WTC11 (cell line): ENCODE measurements at regions not wholly inside any gene's neighbourhood (a gene's known extent, or its start where the extent isn't known, plus 50 kb on each side); places are given as distances from the start of the nearest gene placed in this dataset.

Source experiments
- ATAC-seq: fragments of 200-7000 bp; cut with Tn5 transposase; 2 replicates; pipeline ENCODE4 v1.10.0; 2021; ENCODE audit warnings: mild to moderate bottlenecking, moderate library complexity
- CTCF ChIA-PET: fragments of 300-600 bp; sonication (Branson Sonifier 250); formaldehyde crosslinking; loops from one replicate; lab custom pipeline; 2021; ENCODE audit warnings: antibody characterized with exemption; lab: Charles Lee
- POLR2A ChIA-PET: fragments of 350-600 bp; sonication (Branson Sonifier 250); formaldehyde crosslinking; loops from one replicate; lab custom pipeline; 2021; ENCODE audit warnings: antibody characterized with exemption; lab: Charles Lee
- DNase-seq: peaks from one replicate; pipeline ENCODE4 v3.0.0; 2021; ENCODE audit warnings: low spot score
- H3K27ac Mint-ChIP-seq: 2 replicates; pipeline ENCODE4 v1.8.0; 2021; ENCODE audit warnings: mixed read lengths
- H3K27me3 Mint-ChIP-seq: 2 replicates; pipeline ENCODE4 v1.8.0; 2021; ENCODE audit warnings: low read depth, mild to moderate bottlenecking, moderate library complexity, mixed read lengths
- H3K36me3 Mint-ChIP-seq: 2 replicates; pipeline ENCODE4 v1.8.0; 2021; ENCODE audit warnings: mixed read lengths
- H3K4me1 Mint-ChIP-seq: 2 replicates; pipeline ENCODE4 v1.8.0; 2022; ENCODE audit warnings: mixed read lengths
- H3K4me3 Mint-ChIP-seq: 2 replicates; pipeline ENCODE4 v1.8.0; 2021; ENCODE audit warnings: mild to moderate bottlenecking, moderate library complexity, mixed read lengths
- H3K9me3 Mint-ChIP-seq: 2 replicates; pipeline ENCODE4 v1.8.0; 2021; ENCODE audit warnings: mixed read lengths
- AFF4 ChIP-seq: sonication (generic); formaldehyde crosslinking; IDR thresholded peaks from 2 replicates; pipeline ENCODE4 v1.8.1; 2023; ENCODE audit warnings: mild to moderate bottlenecking, missing genetic modification reagents, borderline replicate concordance
- ATF3 ChIP-seq: sonication (generic); formaldehyde crosslinking; conservative IDR thresholded peaks from 2 replicates; pipeline ENCODE4 v1.8.1; 2022; ENCODE audit warnings: mild to moderate bottlenecking, missing genetic modification reagents
- CBFB ChIP-seq: sonication (generic); formaldehyde crosslinking; IDR thresholded peaks from 2 replicates; pipeline ENCODE4 v1.8.1; 2022; ENCODE audit warnings: mild to moderate bottlenecking, low read depth, missing genetic modification reagents
- E2F1 ChIP-seq: sonication (generic); formaldehyde crosslinking; IDR thresholded peaks from 2 replicates; pipeline ENCODE4 v1.8.0; 2022; ENCODE audit warnings: mild to moderate bottlenecking, missing genetic modification reagents
- FOXP1 ChIP-seq: sonication (generic); formaldehyde crosslinking; IDR thresholded peaks from 2 replicates; pipeline ENCODE4 v1.8.0; 2022; ENCODE audit warnings: missing genetic modification reagents, mild to moderate bottlenecking, moderate library complexity, borderline replicate concordance
- FOXP4 ChIP-seq: sonication (generic); formaldehyde crosslinking; IDR thresholded peaks from 2 replicates; pipeline ENCODE4 v1.8.0; 2022; ENCODE audit warnings: mild to moderate bottlenecking, missing genetic modification reagents
- GRHL2 ChIP-seq: fragments of 250-450 bp; sonication (Bioruptor Pico); IDR thresholded peaks from 2 replicates; pipeline ENCODE4 v1.8.0; 2022; ENCODE audit warnings: mild to moderate bottlenecking, moderate library complexity; ENCODE audit not compliant: insufficient replicate concordance, severe bottlenecking
- IRF2 ChIP-seq: sonication (generic); formaldehyde crosslinking; IDR thresholded peaks from 2 replicates; pipeline ENCODE4 v1.8.0; 2022; ENCODE audit warnings: low read depth, missing genetic modification reagents, borderline replicate concordance
- MYBL2 ChIP-seq: sonication (generic); formaldehyde crosslinking; IDR thresholded peaks from 2 replicates; pipeline ENCODE4 v1.8.1; 2023; ENCODE audit warnings: mild to moderate bottlenecking, moderate library complexity, missing genetic modification reagents
- PRRX2 ChIP-seq: fragments of 250-450 bp; sonication (Bioruptor Pico); IDR thresholded peaks from 2 replicates; pipeline ENCODE4 v1.8.0; 2021; ENCODE audit warnings: mild to moderate bottlenecking
- RELA ChIP-seq: sonication (generic); formaldehyde crosslinking; IDR thresholded peaks from 2 replicates; pipeline ENCODE4 v1.8.1; 2022; ENCODE audit warnings: missing genetic modification reagents, mild to moderate bottlenecking, borderline replicate concordance
- SMAD3 ChIP-seq: sonication (generic); formaldehyde crosslinking; IDR thresholded peaks from 2 replicates; pipeline ENCODE4 v1.8.0; 2022; ENCODE audit warnings: missing genetic modification reagents, mild to moderate bottlenecking, borderline replicate concordance
- SMAD4 ChIP-seq: sonication (generic); formaldehyde crosslinking; IDR thresholded peaks from 2 replicates; pipeline ENCODE4 v1.8.0; 2022; ENCODE audit warnings: mild to moderate bottlenecking, missing genetic modification reagents
- SOX15 ChIP-seq: fragments of 250-450 bp; sonication (Bioruptor Pico); IDR thresholded peaks from 2 replicates; pipeline ENCODE4 v1.9.0; 2021; ENCODE audit warnings: mild to moderate bottlenecking
- TP53 ChIP-seq: sonication (generic); formaldehyde crosslinking; IDR thresholded peaks from 2 replicates; pipeline ENCODE4 v1.8.1; 2023; ENCODE audit warnings: mild to moderate bottlenecking, missing genetic modification reagents
- ZBTB21 ChIP-seq: sonication (generic); formaldehyde crosslinking; IDR thresholded peaks from 2 replicates; pipeline ENCODE4 v1.8.1; 2023; ENCODE audit warnings: mild to moderate bottlenecking, missing genetic modification reagents, borderline replicate concordance
- ZBTB43 ChIP-seq: sonication (generic); formaldehyde crosslinking; IDR thresholded peaks from 2 replicates; pipeline ENCODE4 v1.8.1; 2023; ENCODE audit warnings: mild to moderate bottlenecking, missing genetic modification reagents
- TF ChIP-seq, protein P1 (sequence below): sonication (generic); formaldehyde crosslinking; IDR thresholded peaks from 2 replicates; pipeline ENCODE4 v1.8.0; 2023; ENCODE audit warnings: missing genetic modification reagents

DNA sequence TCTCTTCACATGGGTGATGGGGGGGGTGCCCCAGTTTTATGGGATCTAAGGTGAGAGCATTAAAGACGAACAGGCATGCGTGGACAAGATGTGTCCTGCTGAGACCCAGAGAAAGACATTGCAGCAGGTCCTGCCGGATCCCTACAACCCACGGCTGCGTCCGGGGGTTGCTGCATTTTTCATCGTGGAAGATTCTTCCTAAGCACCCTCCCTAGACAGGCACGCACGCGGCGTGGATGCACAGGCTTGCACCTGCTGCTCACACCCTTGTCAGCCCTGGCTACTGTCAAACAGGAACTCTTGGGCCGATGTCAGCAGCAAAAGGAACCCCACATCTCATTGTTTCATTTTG lies 280.6 kb upstream of the RTL1 start:
- peaks cover 5% of the 10 kb centered on the region; the same call in 1 of the 2 replicates for H3K9me3 Mint-ChIP-seq
- H3K27ac Mint-ChIP-seq = no peak overlapping the region
- ChIA-PET POLR2A (no interaction called here), CTCF (interaction anchor here (0.6 to 2.0 kb wide), 13 partner anchors 9 to 443 kb away, joined by 3 to 18 read pairs (median 6); no protein-coding TSS in a partner anchor)
- no peaks in the 10 kb centered on the region for H3K27me3 Mint-ChIP-seq
- H3K36me3 Mint-ChIP-seq = no peaks in the 10 kb centered on the region
- DNase-seq (no peak), ATAC-seq (no peak)
- H3K4me3 Mint-ChIP-seq = no peak overlapping the region
- TF ChIP-seq FOXP1 (CRISPR knock-in tag) = no peak
- no peak for TF ChIP-seq PRRX2 (CRISPR knock-in tag)
- TF ChIP-seq SOX15 (CRISPR knock-in tag) = no peak
- TF ChIP-seq SMAD3 (CRISPR knock-in tag) = no peak
- no peak for TF ChIP-seq IRF2 (CRISPR knock-in tag)
- no peak for TF ChIP-seq ZBTB21 (CRISPR knock-in tag)
- no peak for TF ChIP-seq RELA (CRISPR knock-in tag)
- TF ChIP-seq ATF3 (CRISPR knock-in tag) = no peak
- TF ChIP-seq, protein P1, sequence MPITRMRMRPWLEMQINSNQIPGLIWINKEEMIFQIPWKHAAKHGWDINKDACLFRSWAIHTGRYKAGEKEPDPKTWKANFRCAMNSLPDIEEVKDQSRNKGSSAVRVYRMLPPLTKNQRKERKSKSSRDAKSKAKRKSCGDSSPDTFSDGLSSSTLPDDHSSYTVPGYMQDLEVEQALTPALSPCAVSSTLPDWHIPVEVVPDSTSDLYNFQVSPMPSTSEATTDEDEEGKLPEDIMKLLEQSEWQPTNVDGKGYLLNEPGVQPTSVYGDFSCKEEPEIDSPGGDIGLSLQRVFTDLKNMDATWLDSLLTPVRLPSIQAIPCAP (CRISPR knock-in tag) = no peak
- no peak for TF ChIP-seq MYBL2 (CRISPR knock-in tag)
- H3K4me1 Mint-ChIP-seq = no peaks in the 10 kb centered on the region

DNA sequence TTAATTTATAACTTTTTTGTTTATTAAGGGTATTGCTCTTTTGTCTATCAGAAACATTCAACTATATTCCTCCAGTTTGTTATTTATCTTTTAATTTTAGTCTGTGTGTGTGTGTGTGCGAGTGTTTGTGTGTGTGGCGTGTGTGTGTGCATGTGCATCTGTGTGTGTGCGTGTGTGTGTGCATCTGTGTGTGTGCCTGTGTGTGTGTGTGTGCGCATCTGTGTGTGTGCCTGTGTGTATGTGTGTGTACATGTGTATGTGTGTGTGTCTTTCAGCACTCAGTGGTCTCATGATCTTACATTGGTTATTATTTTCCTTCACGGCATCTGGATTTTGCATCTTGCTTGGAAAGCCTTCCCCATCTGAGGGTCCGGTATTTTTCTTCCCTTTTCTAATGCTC lies 281.1 kb upstream of the RTL1 start:
- no peak overlapping the region for H3K4me3 Mint-ChIP-seq
- no peaks in the 10 kb centered on the region for H3K36me3 Mint-ChIP-seq
- no peak overlapping the region for H3K27ac Mint-ChIP-seq
- peaks cover 5% of the 10 kb centered on the region; the same call in 1 of the 2 replicates for H3K9me3 Mint-ChIP-seq
- POLR2A ChIA-PET = no interaction called here
- H3K4me1 Mint-ChIP-seq = no peaks in the 10 kb centered on the region
- ATAC-seq (no peak), DNase-seq (no peak)
- H3K27me3 Mint-ChIP-seq = no peaks in the 10 kb centered on the region
- CTCF ChIA-PET = interaction anchor here (0.9 to 1.3 kb wide), 2 partner anchors 51 to 444 kb away, joined by 3 read pairs; no protein-coding TSS in a partner anchor
- TF ChIP-seq IRF2 (CRISPR knock-in tag) = no peak
- no peak for TF ChIP-seq ZBTB43 (CRISPR knock-in tag)
- TF ChIP-seq GRHL2 (CRISPR knock-in tag) = no peak
- TF ChIP-seq MYBL2 (CRISPR knock-in tag) = no peak
- TF ChIP-seq FOXP4 = no peak
- TF ChIP-seq CBFB (CRISPR knock-in tag) = no peak

DNA sequence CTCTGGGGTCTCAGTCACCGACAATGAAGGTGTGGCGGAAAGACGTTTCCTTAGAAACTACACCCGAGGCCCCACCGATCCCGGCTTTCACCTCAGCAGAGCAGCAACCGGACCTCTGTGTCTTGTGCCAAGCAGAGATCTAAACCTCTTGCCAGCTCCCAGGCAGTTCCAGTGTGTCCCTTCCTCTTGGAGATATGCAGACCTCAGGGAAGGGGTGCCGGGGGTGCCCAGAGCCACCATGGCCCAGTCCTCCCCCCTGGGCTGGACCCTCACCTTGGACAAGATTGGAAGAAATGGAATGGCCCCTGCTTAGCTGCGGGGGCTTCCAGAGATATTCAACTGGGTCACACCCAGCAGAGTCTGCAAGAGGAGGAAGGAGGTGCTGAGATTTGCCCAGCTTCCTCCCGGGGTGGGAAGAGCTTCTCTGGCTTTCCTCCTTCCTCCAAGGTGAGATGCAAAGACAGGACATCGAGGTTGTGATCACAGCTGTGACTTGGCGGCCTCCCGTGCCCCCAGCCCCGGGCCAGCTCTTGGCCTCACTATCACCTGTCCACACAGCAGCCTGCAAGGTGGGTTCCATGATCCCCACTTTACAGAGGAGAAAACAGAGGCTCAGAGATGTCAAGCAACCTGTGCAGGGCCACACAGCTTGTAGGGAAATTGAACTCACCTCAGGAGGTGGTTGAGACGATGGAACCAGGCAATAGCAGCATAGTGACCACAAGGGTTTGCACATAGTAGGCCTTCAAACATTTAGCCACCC lies 281.7 kb upstream of the RTL1 start:
- Mint-ChIP-seq H3K9me3 (peaks cover 10% of the 10 kb centered on the region; the same call in 1 of the 2 replicates), H3K27me3 (no peaks in the 10 kb centered on the region), H3K4me1 (no peaks in the 10 kb centered on the region), H3K4me3 (no peak overlapping the region), H3K27ac (no peak overlapping the region), H3K36me3 (no peaks in the 10 kb centered on the region)
- DNase-seq (no peak), ATAC-seq (no peak)
- ChIA-PET CTCF (interaction anchor here (0.9 to 1.3 kb wide), 3 partner anchors 50 to 444 kb away, joined by 3 read pairs; no protein-coding TSS in a partner anchor), POLR2A (no interaction called here)
- no peak for TF ChIP-seq E2F1
- TF ChIP-seq AFF4 (CRISPR knock-in tag) = no peak
- no peak for TF ChIP-seq SMAD3 (CRISPR knock-in tag)
- TF ChIP-seq ZBTB43 (CRISPR knock-in tag) = no peak
- TF ChIP-seq SMAD4 (CRISPR knock-in tag) = no peak
- TF ChIP-seq TP53 (CRISPR knock-in tag) = no peak
- no peak for TF ChIP-seq MYBL2 (CRISPR knock-in tag)
